Rectal smooth muscle tissue (tissue), 1 donor: ENCODE measurements at regions not wholly inside any gene's neighbourhood (a gene's known extent, or its start where the extent isn't known, plus 50 kb on each side); places are given as distances from the start of the nearest gene placed in this dataset.

Source experiments
- H3K27ac ChIP-seq: one replicate; pipeline ENCODE4 v1.7.0; 2013; ENCODE audit warnings: low read depth, low read length, inconsistent platforms
- H3K27me3 ChIP-seq: one replicate; pipeline ENCODE4 v1.7.0; 2013; ENCODE audit warnings: low read length; ENCODE audit not compliant: control insufficient read depth, insufficient read depth
- H3K36me3 ChIP-seq: one replicate; pipeline ENCODE4 v1.7.0; 2013; ENCODE audit warnings: low read length; ENCODE audit not compliant: control insufficient read depth, insufficient read depth
- H3K4me1 ChIP-seq: one replicate; pipeline ENCODE4 v1.7.0; 2013; ENCODE audit warnings: low read length; ENCODE audit not compliant: control insufficient read depth, insufficient read depth
- H3K4me3 ChIP-seq: one replicate; pipeline ENCODE4 v1.7.0; 2013; ENCODE audit warnings: low read length
- H3K9ac ChIP-seq: one replicate; pipeline ENCODE4 v1.7.0; 2013; ENCODE audit warnings: low read length

DNA sequence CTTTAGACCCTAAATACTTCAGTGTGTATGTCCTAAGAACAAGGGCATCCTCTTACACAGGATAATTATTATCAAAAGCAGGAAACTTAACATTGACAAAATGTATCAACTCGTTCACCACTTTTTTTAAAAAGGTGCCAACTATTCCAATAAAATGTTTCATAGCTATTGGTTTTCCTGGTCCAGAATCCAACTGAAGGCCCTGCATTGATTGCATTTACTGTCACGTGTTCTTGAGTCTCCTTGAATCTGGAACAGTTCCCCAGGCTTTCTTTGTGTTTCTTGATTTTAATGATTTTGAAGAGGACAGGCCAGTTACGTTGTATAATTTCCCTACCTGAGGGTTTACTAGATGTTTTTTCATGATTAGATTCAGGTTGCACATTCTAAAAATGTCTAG is 94.6 kb upstream of the ARHGEF3 start:
- no peaks in the 10 kb centered on the region for H3K36me3 ChIP-seq
- H3K27ac ChIP-seq = no peak overlapping the region
- no peak overlapping the region for H3K9ac ChIP-seq
- no peaks in the 10 kb centered on the region for H3K4me1 ChIP-seq
- no peaks in the 10 kb centered on the region for H3K27me3 ChIP-seq
- no peak overlapping the region for H3K4me3 ChIP-seq

DNA sequence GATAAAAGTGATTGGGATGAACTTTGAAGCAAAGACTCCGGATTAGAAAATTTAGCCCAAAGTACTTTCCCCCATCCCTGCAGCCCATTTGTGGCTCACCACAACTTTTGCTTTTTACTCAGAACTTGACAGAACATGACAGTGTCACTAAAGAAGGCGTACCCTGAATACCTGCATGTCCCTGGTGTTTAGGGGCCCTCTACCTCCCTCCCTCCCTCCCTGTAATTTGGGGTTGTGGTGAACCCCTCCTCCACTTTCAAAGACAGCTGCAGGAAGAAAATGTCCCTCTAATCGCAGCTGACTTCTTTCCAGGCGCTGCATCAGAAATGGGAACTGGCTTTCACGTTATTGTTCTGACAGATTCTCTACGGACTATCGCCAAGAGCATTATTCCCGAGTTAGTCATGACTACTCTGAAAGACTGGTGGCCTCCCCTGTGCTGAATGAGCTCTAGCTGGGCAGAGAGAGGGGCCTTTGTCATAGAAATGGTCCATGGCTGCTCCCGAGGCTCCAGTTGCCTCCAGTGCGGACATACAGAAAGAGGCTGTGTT is 93.2 kb upstream of the ARHGEF3 start:
- no peak overlapping the region for H3K27ac ChIP-seq
- no peak overlapping the region for H3K9ac ChIP-seq
- no peak overlapping the region for H3K4me3 ChIP-seq
- no peaks in the 10 kb centered on the region for H3K27me3 ChIP-seq
- no peaks in the 10 kb centered on the region for H3K4me1 ChIP-seq
- no peaks in the 10 kb centered on the region for H3K36me3 ChIP-seq

DNA sequence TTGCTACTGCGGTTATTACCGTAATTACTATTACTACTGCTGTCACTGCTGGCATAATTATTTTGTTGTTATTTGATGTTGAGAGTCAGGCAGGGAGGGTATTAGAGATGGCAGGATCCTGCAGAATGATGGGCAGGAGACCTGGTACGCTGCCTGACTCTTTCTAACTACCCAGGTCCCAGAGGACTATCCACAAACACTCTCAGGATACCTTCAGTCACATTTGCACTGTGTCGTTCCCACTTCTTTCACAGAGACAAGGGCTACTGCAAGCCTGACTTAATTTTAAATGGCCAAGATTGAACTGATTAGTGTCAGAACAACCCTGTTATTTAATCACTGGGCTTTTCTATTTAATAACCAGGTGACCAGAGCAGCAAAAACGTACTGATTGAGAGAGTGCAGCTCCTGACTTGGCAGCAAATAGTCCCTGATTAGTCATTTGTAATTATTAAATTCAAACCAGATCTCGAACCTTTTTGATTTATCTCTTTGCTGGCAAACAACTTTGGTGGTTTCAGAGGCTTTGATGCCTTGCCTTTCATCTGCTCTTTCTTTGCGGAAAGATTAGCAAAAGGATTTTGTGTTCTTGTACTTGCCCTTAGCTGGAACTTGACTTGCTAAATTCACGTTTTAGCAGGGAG is 88.8 kb upstream of the ARHGEF3 start:
- H3K4me1 ChIP-seq = no peaks in the 10 kb centered on the region
- no peak overlapping the region for H3K4me3 ChIP-seq
- no peak overlapping the region for H3K9ac ChIP-seq
- no peak overlapping the region for H3K27ac ChIP-seq
- no peaks in the 10 kb centered on the region for H3K36me3 ChIP-seq
- no peaks in the 10 kb centered on the region for H3K27me3 ChIP-seq

DNA sequence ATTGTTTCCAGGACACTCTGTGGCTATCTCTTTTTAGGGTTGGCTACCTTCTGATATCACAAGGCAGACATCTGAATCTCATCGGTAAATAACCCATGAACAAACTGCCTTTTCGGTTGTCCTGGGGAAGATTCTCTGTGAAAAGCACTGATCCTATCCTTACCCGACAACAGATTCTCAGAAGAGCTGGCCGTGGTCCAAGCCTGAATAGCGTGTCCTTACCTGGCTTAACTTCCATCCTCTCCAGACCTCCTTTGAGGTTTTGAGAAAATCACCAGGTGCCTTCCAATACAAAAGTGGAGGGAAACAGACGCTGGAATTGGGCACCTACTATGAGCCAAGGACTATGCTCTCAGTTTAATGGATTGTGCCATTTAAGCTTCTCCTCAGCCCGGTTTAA is 87.4 kb upstream of the ARHGEF3 start:
- H3K27me3 ChIP-seq = no peaks in the 10 kb centered on the region
- H3K9ac ChIP-seq = no peak overlapping the region
- no peak overlapping the region for H3K27ac ChIP-seq
- no peaks in the 10 kb centered on the region for H3K4me1 ChIP-seq
- no peak overlapping the region for H3K4me3 ChIP-seq
- no peaks in the 10 kb centered on the region for H3K36me3 ChIP-seq

DNA sequence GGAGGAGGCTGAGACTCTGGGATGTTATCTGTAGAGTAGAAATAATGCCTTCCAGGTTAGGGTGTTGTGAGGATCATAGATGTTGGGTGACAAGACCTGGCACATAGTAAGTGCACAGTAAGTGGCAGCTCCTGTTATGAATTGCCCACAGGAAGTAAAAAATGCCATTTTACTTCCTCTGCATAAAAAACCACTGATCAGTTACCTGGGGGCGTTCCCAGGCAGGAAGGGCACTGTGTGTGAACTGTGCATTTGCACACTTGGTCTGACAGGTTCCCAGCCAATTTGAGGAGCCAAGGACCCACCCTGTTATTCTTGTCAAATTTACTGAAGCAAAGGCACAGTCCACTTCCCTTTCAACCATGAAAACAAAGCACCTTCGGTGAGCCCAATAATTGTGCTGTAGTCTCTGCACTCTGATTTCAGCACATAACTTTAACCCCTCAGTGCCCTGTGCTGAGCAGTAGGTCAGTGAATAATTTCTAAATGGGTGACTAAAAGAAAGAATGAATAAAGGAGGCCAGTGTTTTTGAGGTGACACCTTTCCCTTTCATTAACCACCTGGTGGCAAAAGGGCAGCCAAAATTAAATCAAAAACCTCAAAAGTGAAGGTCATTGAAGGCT is 85.8 kb upstream of the ARHGEF3 start:
- H3K9ac ChIP-seq = no peak overlapping the region
- H3K4me1 ChIP-seq = no peaks in the 10 kb centered on the region
- no peak overlapping the region for H3K4me3 ChIP-seq
- no peaks in the 10 kb centered on the region for H3K27me3 ChIP-seq
- no peak overlapping the region for H3K27ac ChIP-seq
- H3K36me3 ChIP-seq = no peaks in the 10 kb centered on the region

DNA sequence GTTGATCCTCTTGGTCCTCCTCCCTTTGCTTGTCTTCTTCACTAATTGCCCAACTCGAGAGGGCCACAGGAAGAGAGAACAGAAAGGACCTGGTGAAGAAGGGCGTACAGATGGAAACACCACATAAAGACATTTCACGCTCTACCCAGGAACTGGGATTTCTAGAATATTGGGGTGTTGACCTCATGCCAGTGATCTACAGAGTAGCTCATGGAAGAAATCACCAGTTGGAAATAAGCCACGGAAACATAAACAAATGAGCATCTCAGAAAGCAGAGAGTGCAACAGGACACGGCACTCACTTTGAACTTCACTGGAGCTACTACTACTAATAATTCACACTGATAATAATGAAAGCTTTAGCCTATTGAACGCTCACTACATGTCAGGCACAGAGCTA is 84.6 kb upstream of the ARHGEF3 start:
- Histone ChIP-seq H3K4me1 (no peaks in the 10 kb centered on the region), H3K36me3 (no peaks in the 10 kb centered on the region), H3K27me3 (no peaks in the 10 kb centered on the region), H3K27ac (no peak overlapping the region), H3K4me3 (no peak overlapping the region), H3K9ac (no peak overlapping the region)

DNA sequence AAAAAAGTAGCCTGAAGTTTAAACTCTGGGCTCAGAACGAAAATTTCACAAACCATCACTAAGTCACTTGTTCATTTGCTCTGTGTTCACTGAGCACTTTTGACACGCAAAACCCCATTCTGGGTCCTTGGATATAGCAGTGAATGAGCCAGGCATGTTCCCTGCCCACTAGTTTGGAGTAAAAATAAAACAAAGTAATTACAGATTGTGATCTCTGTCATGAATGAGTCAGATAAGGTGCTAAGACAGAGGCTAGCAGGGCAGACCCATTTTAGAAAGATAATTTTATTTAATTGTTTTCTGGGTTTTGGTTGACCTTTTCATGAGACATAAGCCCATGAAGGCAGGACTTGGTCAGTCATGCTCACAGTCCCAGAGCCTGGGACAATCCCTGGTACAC is 84.1 kb upstream of the ARHGEF3 start:
- H3K4me1 ChIP-seq = no peaks in the 10 kb centered on the region
- no peak overlapping the region for H3K9ac ChIP-seq
- H3K27ac ChIP-seq = no peak overlapping the region

DNA sequence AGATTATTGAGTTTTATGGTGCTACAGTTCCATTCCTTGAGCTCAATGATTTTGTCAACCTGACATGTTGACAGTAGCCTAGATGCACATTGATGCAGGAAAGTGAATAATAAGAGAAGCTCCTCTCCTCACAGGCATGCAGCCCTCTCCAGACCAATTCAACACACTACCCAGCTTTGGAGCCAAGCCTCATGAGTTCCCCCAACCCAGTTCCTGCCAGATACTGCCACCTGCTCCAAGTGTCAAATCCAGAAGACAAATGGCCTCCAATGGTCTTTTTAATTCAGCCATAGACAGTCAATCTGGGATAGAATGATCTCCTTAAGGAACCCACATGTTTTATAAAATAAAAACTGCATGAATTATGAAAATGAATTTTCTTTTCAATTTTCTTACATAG is 83.7 kb upstream of the ARHGEF3 start:
- Histone ChIP-seq H3K4me3 (no peak overlapping the region), H3K4me1 (no peaks in the 10 kb centered on the region), H3K36me3 (no peaks in the 10 kb centered on the region), H3K27me3 (no peaks in the 10 kb centered on the region), H3K27ac (no peak overlapping the region), H3K9ac (no peak overlapping the region)

More for the DNA sequence above, 84.1 kb upstream of the ARHGEF3 start:
- H3K27me3 ChIP-seq = no peaks in the 10 kb centered on the region
- no peak overlapping the region for H3K4me3 ChIP-seq
- no peaks in the 10 kb centered on the region for H3K36me3 ChIP-seq

DNA sequence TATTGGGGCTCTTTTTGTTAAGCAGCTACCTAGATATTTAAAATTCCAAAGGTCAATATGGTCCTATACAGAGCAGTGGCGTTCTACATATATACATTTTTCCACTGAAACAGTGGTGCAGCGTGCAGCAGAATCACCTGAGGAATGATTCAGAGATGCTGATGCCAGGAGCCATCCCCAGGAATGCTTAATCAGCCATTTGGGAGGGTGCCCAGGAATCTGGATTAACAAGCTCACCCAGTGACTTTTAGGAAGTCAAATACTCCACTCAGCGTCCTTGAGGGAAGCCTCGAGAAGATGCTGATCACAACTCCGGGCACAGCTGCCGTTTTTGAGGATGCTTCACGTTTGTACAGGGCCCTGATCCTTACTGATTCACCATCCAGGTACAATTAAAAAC is 82.6 kb upstream of the ARHGEF3 start:
- Histone ChIP-seq H3K36me3 (no peaks in the 10 kb centered on the region), H3K4me3 (no peak overlapping the region), H3K27me3 (no peaks in the 10 kb centered on the region), H3K27ac (no peak overlapping the region), H3K4me1 (no peaks in the 10 kb centered on the region), H3K9ac (no peak overlapping the region)

DNA sequence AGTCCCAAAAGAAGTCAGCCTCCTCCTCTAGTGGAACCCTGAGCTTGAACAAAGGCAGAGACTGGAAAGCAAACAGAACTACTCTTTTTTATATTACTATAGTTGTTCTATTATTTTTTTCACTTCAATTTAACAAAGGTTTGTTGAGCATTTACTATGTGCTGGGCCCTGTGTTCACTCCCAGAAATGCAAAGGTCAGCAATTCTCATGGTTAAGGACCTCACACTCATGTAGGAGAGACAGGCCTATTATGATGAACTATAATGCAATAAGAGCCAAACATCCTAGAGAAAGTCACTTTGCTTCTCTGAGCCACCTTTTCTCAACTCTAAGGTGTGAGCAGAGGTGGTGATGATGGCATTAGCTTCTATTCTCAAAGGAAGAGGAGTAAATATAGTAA is 82.1 kb upstream of the ARHGEF3 start:
- no peaks in the 10 kb centered on the region for H3K36me3 ChIP-seq
- H3K4me1 ChIP-seq = no peaks in the 10 kb centered on the region
- H3K9ac ChIP-seq = no peak overlapping the region
- no peak overlapping the region for H3K27ac ChIP-seq
- no peak overlapping the region for H3K4me3 ChIP-seq
- H3K27me3 ChIP-seq = no peaks in the 10 kb centered on the region

DNA sequence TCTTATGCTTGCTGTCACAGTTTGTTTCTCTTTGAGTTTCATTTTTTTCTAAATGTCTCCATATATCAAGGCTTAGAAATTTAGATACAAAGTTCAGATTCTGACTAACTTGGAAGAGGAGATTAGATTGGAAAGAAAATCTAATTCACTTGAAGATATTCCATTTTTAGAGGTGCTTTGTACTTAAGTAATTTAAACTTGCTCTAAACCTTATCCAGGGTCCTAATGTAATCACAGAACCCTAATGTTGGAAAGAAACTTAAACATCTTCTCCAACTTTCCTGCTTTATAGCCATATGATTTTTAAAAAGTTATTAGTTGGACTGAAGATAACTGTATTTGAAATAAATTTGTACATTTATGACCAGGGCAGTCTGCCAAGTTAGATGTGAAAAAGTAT is 81.1 kb upstream of the ARHGEF3 start:
- H3K27ac ChIP-seq = no peak overlapping the region
- no peaks in the 10 kb centered on the region for H3K36me3 ChIP-seq
- H3K4me3 ChIP-seq = no peak overlapping the region
- no peaks in the 10 kb centered on the region for H3K27me3 ChIP-seq
- H3K4me1 ChIP-seq = no peaks in the 10 kb centered on the region
- no peak overlapping the region for H3K9ac ChIP-seq

DNA sequence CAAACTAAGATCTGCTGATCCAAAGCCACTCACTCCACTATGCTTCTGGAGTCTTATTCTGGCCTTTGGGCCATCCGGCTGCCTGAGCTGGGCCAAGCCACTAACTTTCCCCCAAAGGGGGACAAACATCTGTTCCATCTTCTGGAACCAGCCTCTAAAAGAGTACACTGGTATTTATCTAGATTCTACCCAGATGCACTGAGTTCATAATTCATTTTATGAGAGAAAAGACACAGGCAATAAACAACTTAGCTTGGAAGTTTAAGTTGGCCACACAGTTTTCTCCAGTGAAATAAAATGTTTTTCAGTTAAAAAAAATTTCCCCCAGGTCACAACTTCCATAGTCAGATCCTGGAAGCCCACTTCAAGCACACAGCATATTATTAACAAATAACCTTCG is 80.1 kb upstream of the ARHGEF3 start:
- no peak overlapping the region for H3K27ac ChIP-seq
- H3K4me1 ChIP-seq = no peaks in the 10 kb centered on the region
- no peaks in the 10 kb centered on the region for H3K27me3 ChIP-seq
- H3K36me3 ChIP-seq = no peaks in the 10 kb centered on the region
- H3K9ac ChIP-seq = no peak overlapping the region
- H3K4me3 ChIP-seq = no peak overlapping the region
